ENCODE measurements at regions not wholly inside any gene's neighbourhood (a gene's known extent, or its start where the extent isn't known, plus 50 kb on each side); places are given as distances from the start of the nearest gene placed in this dataset.
"Not testable (repeated sequence)": the region's sequence is repeated elsewhere in the genome, so short reads cannot be mapped to it uniquely, and the experiment has no call there.

GRCh38 chr2:87653373-87653772 lies 94.5 kb upstream of the PLGLB2 start:
- not testable (repeated sequence) for TF ChIP-seq CTCF (IDR thresholded peaks at IDR 0.05; ENCODE audit: low read depth, low read length, missing input control); FOXA1 (IDR thresholded peaks at IDR 0.05); MAX (IDR thresholded peaks at IDR 0.05); REST (IDR thresholded peaks at IDR 0.05)
